RPMI8226 (cell line): ENCODE measurements at regions not wholly inside any gene's neighbourhood (a gene's known extent, or its start where the extent isn't known, plus 50 kb on each side); places are given as distances from the start of the nearest gene placed in this dataset.

Experiments
- DNase-seq: peaks from one replicate; pipeline ENCODE4 v3.0.0-alpha.2; 2015

GRCh38 chr16:17629936-17630335 lies 159.2 kb upstream of the XYLT1 start:
- no peak for DNase-seq

- DNase-seq, result no peak
Observed at GRCh38 chr16:17628983-17629382, 158.2 kb upstream of the XYLT1 start.

GRCh38 chr16:17622366-17622765 lies 151.6 kb upstream of the XYLT1 start:
- no peak for DNase-seq

- no peak for DNase-seq
Observed at GRCh38 chr16:17619261-17619660, 148.5 kb upstream of the XYLT1 start.

GRCh38 chr16:17617021-17617552 lies 146.3 kb upstream of the XYLT1 start:
- DNase-seq, result no peak

- DNase-seq, result no peak
Observed at GRCh38 chr16:17612336-17612735, 141.6 kb upstream of the XYLT1 start.

GRCh38 chr16:17607609-17608008 lies 136.8 kb upstream of the XYLT1 start:
- DNase-seq, result no peak

- DNase-seq, result no peak
Observed at GRCh38 chr16:17607075-17607509, 136.3 kb upstream of the XYLT1 start.

GRCh38 chr16:17606460-17606859 lies 135.7 kb upstream of the XYLT1 start:
- DNase-seq, result no peak

GRCh38 chr16:17605784-17606183 lies 135.0 kb upstream of the XYLT1 start:
- no peak for DNase-seq

GRCh38 chr16:17603626-17604025 lies 132.9 kb upstream of the XYLT1 start:
- DNase-seq, result no peak

GRCh38 chr16:17602678-17603077 lies 131.9 kb upstream of the XYLT1 start:
- DNase-seq, result no peak

- DNase-seq, result no peak
Observed at GRCh38 chr16:17598968-17599367, 128.2 kb upstream of the XYLT1 start.

- DNase-seq, result no peak
Observed at GRCh38 chr16:17591655-17592405, 121.1 kb upstream of the XYLT1 start.

- no peak for DNase-seq
Observed at GRCh38 chr16:17590711-17591654, 120.2 kb upstream of the XYLT1 start.

- no peak for DNase-seq
Observed at GRCh38 chr16:17589898-17590297, 119.1 kb upstream of the XYLT1 start.

GRCh38 chr16:17585449-17586074 lies 114.8 kb upstream of the XYLT1 start:
- no peak for DNase-seq

GRCh38 chr16:17578981-17579874 lies 108.5 kb upstream of the XYLT1 start:
- peak; percentile 61 for DNase-seq

GRCh38 chr16:17574256-17574655 lies 103.5 kb upstream of the XYLT1 start:
- no peak for DNase-seq

GRCh38 chr16:17572145-17572544 lies 101.4 kb upstream of the XYLT1 start:
- no peak for DNase-seq

- DNase-seq, result no peak
Observed at GRCh38 chr16:17571499-17572093, 100.8 kb upstream of the XYLT1 start.

- no peak for DNase-seq
Observed at GRCh38 chr16:17568239-17568638, 97.5 kb upstream of the XYLT1 start.
